ENCODE measurements at regions not wholly inside any gene's neighbourhood (a gene's known extent, or its start where the extent isn't known, plus 50 kb on each side); places are given as distances from the start of the nearest gene placed in this dataset.

DNA sequence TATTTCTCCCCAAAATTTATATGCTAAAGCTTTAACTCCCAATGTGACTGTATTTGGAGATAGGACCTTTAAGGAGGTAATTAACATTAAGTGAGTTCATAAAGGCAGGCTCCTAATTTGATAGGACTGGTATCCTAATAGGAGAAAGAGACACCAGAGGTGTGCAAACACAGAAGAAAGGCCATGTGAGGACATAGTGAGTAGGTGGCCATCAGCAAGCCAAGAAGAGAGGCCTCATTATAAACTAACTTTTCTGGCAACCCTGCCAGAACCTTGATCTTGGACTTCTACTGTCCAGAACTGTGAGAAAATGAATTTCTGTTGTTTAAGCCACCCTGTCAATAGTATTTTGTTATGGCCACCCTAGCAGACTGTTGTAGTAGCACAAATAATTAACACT is 177.9 kb upstream of the FUT9 start:
- no peak for TF ChIP-seq EZH2 (IDR thresholded peaks at IDR 0.05; ENCODE audit: borderline replicate concordance, low read length)
- TF ChIP-seq, protein P1, sequence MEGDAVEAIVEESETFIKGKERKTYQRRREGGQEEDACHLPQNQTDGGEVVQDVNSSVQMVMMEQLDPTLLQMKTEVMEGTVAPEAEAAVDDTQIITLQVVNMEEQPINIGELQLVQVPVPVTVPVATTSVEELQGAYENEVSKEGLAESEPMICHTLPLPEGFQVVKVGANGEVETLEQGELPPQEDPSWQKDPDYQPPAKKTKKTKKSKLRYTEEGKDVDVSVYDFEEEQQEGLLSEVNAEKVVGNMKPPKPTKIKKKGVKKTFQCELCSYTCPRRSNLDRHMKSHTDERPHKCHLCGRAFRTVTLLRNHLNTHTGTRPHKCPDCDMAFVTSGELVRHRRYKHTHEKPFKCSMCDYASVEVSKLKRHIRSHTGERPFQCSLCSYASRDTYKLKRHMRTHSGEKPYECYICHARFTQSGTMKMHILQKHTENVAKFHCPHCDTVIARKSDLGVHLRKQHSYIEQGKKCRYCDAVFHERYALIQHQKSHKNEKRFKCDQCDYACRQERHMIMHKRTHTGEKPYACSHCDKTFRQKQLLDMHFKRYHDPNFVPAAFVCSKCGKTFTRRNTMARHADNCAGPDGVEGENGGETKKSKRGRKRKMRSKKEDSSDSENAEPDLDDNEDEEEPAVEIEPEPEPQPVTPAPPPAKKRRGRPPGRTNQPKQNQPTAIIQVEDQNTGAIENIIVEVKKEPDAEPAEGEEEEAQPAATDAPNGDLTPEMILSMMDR (IDR thresholded peaks at IDR 0.05; ENCODE audit: low read length) = no peak
